ENCODE measurements at regions not wholly inside any gene's neighbourhood (a gene's known extent, or its start where the extent isn't known, plus 50 kb on each side); places are given as distances from the start of the nearest gene placed in this dataset.

GRCh38 chr15:63434576-63435186, 53.0 kb upstream of the CA12 start:
- no peaks in the 10 kb centered on the region for H3K9me3 ChIP-seq (ENCODE audit: control insufficient read depth in 2 of 2, low read length in 2 of 2)
- no peak overlapping the region for H3K27ac ChIP-seq (ENCODE audit: low read length)
- H3K4me3 ChIP-seq (ENCODE audit: low read length in 2 of 2) = no peak overlapping the region
- no peak overlapping the region for H3K9ac ChIP-seq (ENCODE audit: low read length in 2 of 2)
- H3K36me3 ChIP-seq (ENCODE audit: control insufficient read depth in 2 of 2, insufficient read depth in 2 of 2, low read length in 2 of 2) = no peaks in the 10 kb centered on the region
- H3K4me1 ChIP-seq (ENCODE audit: control insufficient read depth, insufficient read depth, low read length) = peaks cover 35% of the 10 kb centered on the region
- no peaks in the 10 kb centered on the region for H3K27me3 ChIP-seq (ENCODE audit: control insufficient read depth in 1 of 2, insufficient read depth in 2 of 2, low read length in 2 of 2)

- Histone ChIP-seq H3K36me3 (ENCODE audit: control insufficient read depth in 2 of 2, insufficient read depth in 2 of 2, low read length in 2 of 2) (no peaks in the 10 kb centered on the region), H3K9ac (ENCODE audit: low read length in 2 of 2) (no peak overlapping the region), H3K4me1 (ENCODE audit: control insufficient read depth, insufficient read depth, low read length) (peaks cover 40% of the 10 kb centered on the region), H3K27me3 (ENCODE audit: control insufficient read depth in 1 of 2, insufficient read depth in 2 of 2, low read length in 2 of 2) (no peaks in the 10 kb centered on the region), H3K4me3 (ENCODE audit: low read length in 2 of 2) (no peak overlapping the region), H3K9me3 (ENCODE audit: control insufficient read depth in 2 of 2, low read length in 2 of 2) (no peaks in the 10 kb centered on the region), H3K27ac (ENCODE audit: low read length) (no peak overlapping the region)
These were observed 53.7 kb upstream of the CA12 start for GRCh38 chr15:63435204-63435820.

GRCh38 chr15:63436341-63436740, 54.7 kb upstream of the CA12 start:
- H3K36me3 ChIP-seq (ENCODE audit: control insufficient read depth in 2 of 2, insufficient read depth in 2 of 2, low read length in 2 of 2) = no peaks in the 10 kb centered on the region
- H3K27ac ChIP-seq (ENCODE audit: low read length) = peak overlapping the region; percentile 60
- H3K4me3 ChIP-seq (ENCODE audit: low read length in 2 of 2) = peak overlapping the region in 1 of 2 donors; percentile 47
- peaks cover 40% of the 10 kb centered on the region for H3K4me1 ChIP-seq (ENCODE audit: control insufficient read depth, insufficient read depth, low read length)
- no peaks in the 10 kb centered on the region for H3K9me3 ChIP-seq (ENCODE audit: control insufficient read depth in 2 of 2, low read length in 2 of 2)
- H3K9ac ChIP-seq (ENCODE audit: low read length in 2 of 2) = no peak overlapping the region
- H3K27me3 ChIP-seq (ENCODE audit: control insufficient read depth in 1 of 2, insufficient read depth in 2 of 2, low read length in 2 of 2) = no peaks in the 10 kb centered on the region

- Histone ChIP-seq H3K36me3 (ENCODE audit: control insufficient read depth in 2 of 2, insufficient read depth in 2 of 2, low read length in 2 of 2) (no peaks in the 10 kb centered on the region), H3K9ac (ENCODE audit: low read length in 2 of 2) (no peak overlapping the region), H3K9me3 (ENCODE audit: control insufficient read depth in 2 of 2, low read length in 2 of 2) (no peaks in the 10 kb centered on the region), H3K27me3 (ENCODE audit: control insufficient read depth in 1 of 2, insufficient read depth in 2 of 2, low read length in 2 of 2) (no peaks in the 10 kb centered on the region), H3K4me3 (ENCODE audit: low read length in 2 of 2) (peak overlapping the region in 1 of 2 donors; percentile 47), H3K4me1 (ENCODE audit: control insufficient read depth, insufficient read depth, low read length) (peaks cover 40% of the 10 kb centered on the region), H3K27ac (ENCODE audit: low read length) (peak overlapping the region; percentile 60)
These were observed 55.3 kb upstream of the CA12 start for GRCh38 chr15:63436872-63437375.

- Histone ChIP-seq H3K4me1 (ENCODE audit: control insufficient read depth, insufficient read depth, low read length) (peaks cover 26% of the 10 kb centered on the region), H3K27me3 (ENCODE audit: control insufficient read depth in 1 of 2, insufficient read depth in 2 of 2, low read length in 2 of 2) (no peaks in the 10 kb centered on the region), H3K27ac (ENCODE audit: low read length) (peak overlapping the region; percentile 24), H3K4me3 (ENCODE audit: low read length in 2 of 2) (no peak overlapping the region), H3K9ac (ENCODE audit: low read length in 2 of 2) (no peak overlapping the region), H3K36me3 (ENCODE audit: control insufficient read depth in 2 of 2, insufficient read depth in 2 of 2, low read length in 2 of 2) (no peaks in the 10 kb centered on the region), H3K9me3 (ENCODE audit: control insufficient read depth in 2 of 2, low read length in 2 of 2) (no peaks in the 10 kb centered on the region)
These were observed 58.1 kb upstream of the CA12 start for GRCh38 chr15:63439536-63440264.

GRCh38 chr15:63440265-63440648, 58.6 kb upstream of the CA12 start:
- Histone ChIP-seq H3K36me3 (ENCODE audit: control insufficient read depth in 2 of 2, insufficient read depth in 2 of 2, low read length in 2 of 2) (no peaks in the 10 kb centered on the region), H3K27ac (ENCODE audit: low read length) (no peak overlapping the region), H3K4me1 (ENCODE audit: control insufficient read depth, insufficient read depth, low read length) (peaks cover 22% of the 10 kb centered on the region), H3K27me3 (ENCODE audit: control insufficient read depth in 1 of 2, insufficient read depth in 2 of 2, low read length in 2 of 2) (no peaks in the 10 kb centered on the region), H3K9ac (ENCODE audit: low read length in 2 of 2) (no peak overlapping the region), H3K4me3 (ENCODE audit: low read length in 2 of 2) (no peak overlapping the region), H3K9me3 (ENCODE audit: control insufficient read depth in 2 of 2, low read length in 2 of 2) (no peaks in the 10 kb centered on the region)

- Histone ChIP-seq H3K9me3 (ENCODE audit: control insufficient read depth in 2 of 2, low read length in 2 of 2) (no peaks in the 10 kb centered on the region), H3K36me3 (ENCODE audit: control insufficient read depth in 2 of 2, insufficient read depth in 2 of 2, low read length in 2 of 2) (no peaks in the 10 kb centered on the region), H3K4me3 (ENCODE audit: low read length in 2 of 2) (no peak overlapping the region), H3K27me3 (ENCODE audit: control insufficient read depth in 1 of 2, insufficient read depth in 2 of 2, low read length in 2 of 2) (no peaks in the 10 kb centered on the region), H3K4me1 (ENCODE audit: control insufficient read depth, insufficient read depth, low read length) (peaks cover 21% of the 10 kb centered on the region), H3K9ac (ENCODE audit: low read length in 2 of 2) (no peak overlapping the region), H3K27ac (ENCODE audit: low read length) (no peak overlapping the region)
These were observed 59.1 kb upstream of the CA12 start for GRCh38 chr15:63440756-63441155.

- no peaks in the 10 kb centered on the region for H3K36me3 ChIP-seq (ENCODE audit: control insufficient read depth in 2 of 2, insufficient read depth in 2 of 2, low read length in 2 of 2)
- H3K27ac ChIP-seq (ENCODE audit: low read length) = no peak overlapping the region
- H3K9me3 ChIP-seq (ENCODE audit: control insufficient read depth in 2 of 2, low read length in 2 of 2) = no peaks in the 10 kb centered on the region
- H3K27me3 ChIP-seq (ENCODE audit: control insufficient read depth in 1 of 2, insufficient read depth in 2 of 2, low read length in 2 of 2) = no peaks in the 10 kb centered on the region
- no peak overlapping the region for H3K9ac ChIP-seq (ENCODE audit: low read length in 2 of 2)
- H3K4me1 ChIP-seq (ENCODE audit: control insufficient read depth, insufficient read depth, low read length) = peaks cover 20% of the 10 kb centered on the region
- H3K4me3 ChIP-seq (ENCODE audit: low read length in 2 of 2) = no peak overlapping the region
These were observed 59.6 kb upstream of the CA12 start for GRCh38 chr15:63441266-63441665.

GRCh38 chr15:63442080-63442479, 60.4 kb upstream of the CA12 start:
- H3K36me3 ChIP-seq (ENCODE audit: control insufficient read depth in 2 of 2, insufficient read depth in 2 of 2, low read length in 2 of 2) = no peaks in the 10 kb centered on the region
- no peak overlapping the region for H3K27ac ChIP-seq (ENCODE audit: low read length)
- no peak overlapping the region for H3K9ac ChIP-seq (ENCODE audit: low read length in 2 of 2)
- no peaks in the 10 kb centered on the region for H3K27me3 ChIP-seq (ENCODE audit: control insufficient read depth in 1 of 2, insufficient read depth in 2 of 2, low read length in 2 of 2)
- H3K4me3 ChIP-seq (ENCODE audit: low read length in 2 of 2) = no peak overlapping the region
- peaks cover 12% of the 10 kb centered on the region for H3K4me1 ChIP-seq (ENCODE audit: control insufficient read depth, insufficient read depth, low read length)
- H3K9me3 ChIP-seq (ENCODE audit: control insufficient read depth in 2 of 2, low read length in 2 of 2) = no peaks in the 10 kb centered on the region

- Histone ChIP-seq H3K27me3 (ENCODE audit: control insufficient read depth in 1 of 2, insufficient read depth in 2 of 2, low read length in 2 of 2) (no peaks in the 10 kb centered on the region), H3K4me1 (ENCODE audit: control insufficient read depth, insufficient read depth, low read length) (peaks cover 5% of the 10 kb centered on the region), H3K9ac (ENCODE audit: low read length in 2 of 2) (no peak overlapping the region), H3K4me3 (ENCODE audit: low read length in 2 of 2) (no peak overlapping the region), H3K9me3 (ENCODE audit: control insufficient read depth in 2 of 2, low read length in 2 of 2) (no peaks in the 10 kb centered on the region), H3K36me3 (ENCODE audit: control insufficient read depth in 2 of 2, insufficient read depth in 2 of 2, low read length in 2 of 2) (no peaks in the 10 kb centered on the region), H3K27ac (ENCODE audit: low read length) (no peak overlapping the region)
These were observed 59.8 kb upstream of the USP3 start for GRCh38 chr15:63444611-63445010.

- no peak overlapping the region for H3K27ac ChIP-seq (ENCODE audit: low read length)
- H3K27me3 ChIP-seq (ENCODE audit: control insufficient read depth in 1 of 2, insufficient read depth in 2 of 2, low read length in 2 of 2) = no peaks in the 10 kb centered on the region
- no peaks in the 10 kb centered on the region for H3K9me3 ChIP-seq (ENCODE audit: control insufficient read depth in 2 of 2, low read length in 2 of 2)
- no peak overlapping the region for H3K4me3 ChIP-seq (ENCODE audit: low read length in 2 of 2)
- no peak overlapping the region for H3K9ac ChIP-seq (ENCODE audit: low read length in 2 of 2)
- no peaks in the 10 kb centered on the region for H3K36me3 ChIP-seq (ENCODE audit: control insufficient read depth in 2 of 2, insufficient read depth in 2 of 2, low read length in 2 of 2)
- H3K4me1 ChIP-seq (ENCODE audit: control insufficient read depth, insufficient read depth, low read length) = no peaks in the 10 kb centered on the region
These were observed 58.1 kb upstream of the USP3 start for GRCh38 chr15:63446255-63446654.
